ENCODE measurements at regions not wholly inside any gene's neighbourhood (a gene's known extent, or its start where the extent isn't known, plus 50 kb on each side); places are given as distances from the start of the nearest gene placed in this dataset.

- Histone ChIP-seq H3K27ac (ENCODE audit: low read depth in 1 of 2, low read length in 1 of 2) (no peak overlapping the region), H3K27me3 (ENCODE audit: control insufficient read depth in 2 of 2, insufficient read depth in 1 of 2, low read length in 1 of 2) (no peaks in the 10 kb centered on the region), H3K4me1 (ENCODE audit: control insufficient read depth in 2 of 2, insufficient read depth in 2 of 2, low read length in 2 of 2) (no peaks in the 10 kb centered on the region), H3K4me3 (ENCODE audit: low read length in 2 of 2) (no peak overlapping the region), H3K9me3 (ENCODE audit: control insufficient read depth in 2 of 2, insufficient read depth in 1 of 2, low read length in 1 of 2) (no peaks in the 10 kb centered on the region), H3K36me3 (ENCODE audit: control insufficient read depth in 2 of 2, insufficient read depth in 2 of 2, low read length in 1 of 2) (no peaks in the 10 kb centered on the region)
- no peak for DNase-seq (ENCODE audit: low read depth in 6 of 9, low spot score in 9 of 9)
- 98% methylated on average over 1 of the region's 1 CpG for WGBS
Measured at GRCh38 chr2:108125581-108125980, 114.2 kb upstream of the SULT1C3 start.

DNA sequence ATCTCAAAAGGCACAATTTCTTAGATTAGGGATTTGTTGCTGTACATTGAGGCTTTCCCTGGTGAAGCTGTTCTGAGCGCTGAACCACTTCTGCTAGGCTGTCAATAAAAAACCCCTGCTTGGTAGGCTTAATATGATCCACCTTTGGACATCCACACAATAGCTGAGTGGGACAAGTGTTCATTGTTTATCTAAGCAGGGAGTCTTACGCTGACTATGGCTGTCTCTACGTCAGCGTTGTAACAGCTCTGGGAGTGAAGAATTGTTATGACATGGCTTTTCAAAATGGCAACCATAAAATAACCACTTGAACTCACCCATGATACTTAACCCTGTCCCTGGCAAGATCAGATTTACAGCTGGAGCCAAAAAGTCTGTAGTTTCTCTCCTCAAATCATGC, 111.5 kb upstream of the SULT1C3 start:
- no peaks in the 10 kb centered on the region for H3K27me3 ChIP-seq (ENCODE audit: control insufficient read depth in 2 of 2, insufficient read depth in 1 of 2, low read length in 1 of 2)
- no peak for DNase-seq (ENCODE audit: low read depth in 6 of 9, low spot score in 9 of 9)
- no peaks in the 10 kb centered on the region for H3K9me3 ChIP-seq (ENCODE audit: control insufficient read depth in 2 of 2, insufficient read depth in 1 of 2, low read length in 1 of 2)
- H3K36me3 ChIP-seq (ENCODE audit: control insufficient read depth in 2 of 2, insufficient read depth in 2 of 2, low read length in 1 of 2) = no peaks in the 10 kb centered on the region
- H3K27ac ChIP-seq (ENCODE audit: low read depth in 1 of 2, low read length in 1 of 2) = no peak overlapping the region
- H3K4me1 ChIP-seq (ENCODE audit: control insufficient read depth in 2 of 2, insufficient read depth in 2 of 2, low read length in 2 of 2) = no peaks in the 10 kb centered on the region
- no peak overlapping the region for H3K4me3 ChIP-seq (ENCODE audit: low read length in 2 of 2)
- 95% methylated on average over 4 of the region's 4 CpGs for WGBS

GRCh38 chr2:108129636-108130035, 110.1 kb upstream of the SULT1C3 start:
- Histone ChIP-seq H3K4me1 (ENCODE audit: control insufficient read depth in 2 of 2, insufficient read depth in 2 of 2, low read length in 2 of 2) (no peaks in the 10 kb centered on the region), H3K9me3 (ENCODE audit: control insufficient read depth in 2 of 2, insufficient read depth in 1 of 2, low read length in 1 of 2) (no peaks in the 10 kb centered on the region), H3K27ac (ENCODE audit: low read depth in 1 of 2, low read length in 1 of 2) (no peak overlapping the region), H3K4me3 (ENCODE audit: low read length in 2 of 2) (no peak overlapping the region), H3K36me3 (ENCODE audit: control insufficient read depth in 2 of 2, insufficient read depth in 2 of 2, low read length in 1 of 2) (no peaks in the 10 kb centered on the region), H3K27me3 (ENCODE audit: control insufficient read depth in 2 of 2, insufficient read depth in 1 of 2, low read length in 1 of 2) (no peaks in the 10 kb centered on the region)
- no peak for DNase-seq (ENCODE audit: low read depth in 6 of 9, low spot score in 9 of 9)
- 77% methylated on average over 4 of the region's 4 CpGs for WGBS

- no peaks in the 10 kb centered on the region for H3K4me1 ChIP-seq (ENCODE audit: control insufficient read depth in 2 of 2, insufficient read depth in 2 of 2, low read length in 2 of 2)
- H3K4me3 ChIP-seq (ENCODE audit: low read length in 2 of 2) = no peak overlapping the region
- H3K27me3 ChIP-seq (ENCODE audit: control insufficient read depth in 2 of 2, insufficient read depth in 1 of 2, low read length in 1 of 2) = no peaks in the 10 kb centered on the region
- no peak overlapping the region for H3K27ac ChIP-seq (ENCODE audit: low read depth in 1 of 2, low read length in 1 of 2)
- no peaks in the 10 kb centered on the region for H3K36me3 ChIP-seq (ENCODE audit: control insufficient read depth in 2 of 2, insufficient read depth in 2 of 2, low read length in 1 of 2)
- WGBS = 83% methylated on average over 2 of the region's 2 CpGs
- DNase-seq (ENCODE audit: low read depth in 6 of 9, low spot score in 9 of 9) = no peak
- H3K9me3 ChIP-seq (ENCODE audit: control insufficient read depth in 2 of 2, insufficient read depth in 1 of 2, low read length in 1 of 2) = no peaks in the 10 kb centered on the region
Measured at GRCh38 chr2:108133457-108133856, 106.3 kb upstream of the SULT1C3 start.

GRCh38 chr2:108139521-108139920, 100.2 kb upstream of the SULT1C3 start:
- DNase-seq (ENCODE audit: low read depth in 6 of 9, low spot score in 9 of 9) = peak in 3 of 9 donors; percentile 2 to 36 (median 13)
- no peak overlapping the region for H3K4me3 ChIP-seq (ENCODE audit: low read length in 2 of 2)

DNA sequence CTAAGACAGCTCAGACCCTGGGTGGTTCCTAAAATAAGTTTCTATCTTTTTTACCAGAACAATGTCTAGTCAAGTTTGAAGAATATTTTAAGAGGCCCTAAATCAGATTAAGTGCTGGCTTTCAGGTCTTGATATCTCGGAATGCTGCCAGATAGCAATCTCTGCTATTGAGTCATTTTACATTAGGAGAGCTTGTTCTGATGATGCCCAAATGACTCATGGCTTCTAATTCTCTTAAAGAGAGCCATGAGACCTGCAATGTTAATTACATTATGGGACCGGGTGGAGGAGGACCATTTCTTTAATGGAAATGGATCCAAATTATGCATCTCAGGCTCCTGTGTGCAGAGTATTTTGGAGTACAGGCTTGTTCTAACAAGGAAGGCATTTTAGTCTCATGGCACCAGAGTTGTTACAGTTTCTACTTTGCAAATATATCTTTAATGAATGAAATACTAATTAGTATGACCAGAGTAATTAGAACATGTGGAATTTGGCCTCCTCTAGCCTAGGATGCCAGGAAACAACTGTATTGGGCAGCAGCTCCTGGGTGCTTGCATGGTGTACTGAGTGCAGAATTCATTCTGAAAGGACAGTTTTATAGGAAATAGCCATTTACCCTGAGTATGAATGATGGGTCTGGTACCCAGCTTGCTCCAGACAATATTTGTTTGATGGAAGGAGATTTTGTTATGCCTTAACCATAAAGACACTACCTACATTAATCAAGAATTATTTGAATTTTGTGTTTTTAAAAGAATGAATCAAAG, 94.0 kb upstream of the SULT1C3 start:
- Histone ChIP-seq H3K4me3 (ENCODE audit: low read length in 2 of 2) (no peak overlapping the region), H3K9me3 (ENCODE audit: control insufficient read depth in 2 of 2, insufficient read depth in 1 of 2, low read length in 1 of 2) (no peaks in the 10 kb centered on the region), H3K27ac (ENCODE audit: low read depth in 1 of 2, low read length in 1 of 2) (no peak overlapping the region), H3K27me3 (ENCODE audit: control insufficient read depth in 2 of 2, insufficient read depth in 1 of 2, low read length in 1 of 2) (no peaks in the 10 kb centered on the region), H3K4me1 (ENCODE audit: control insufficient read depth in 2 of 2, insufficient read depth in 2 of 2, low read length in 2 of 2) (no peaks in the 10 kb centered on the region), H3K36me3 (ENCODE audit: control insufficient read depth in 2 of 2, insufficient read depth in 2 of 2, low read length in 1 of 2) (no peaks in the 10 kb centered on the region)
- 92% methylated on average over 2 of the region's 2 CpGs for WGBS
- no peak for DNase-seq (ENCODE audit: low read depth in 6 of 9, low spot score in 9 of 9)

More at GRCh38 chr2:108139521-108139920, 100.2 kb upstream of the SULT1C3 start:
- WGBS = 74% methylated on average over 2 of the region's 2 CpGs
- Histone ChIP-seq H3K36me3 (ENCODE audit: control insufficient read depth in 2 of 2, insufficient read depth in 2 of 2, low read length in 1 of 2) (no peaks in the 10 kb centered on the region), H3K4me1 (ENCODE audit: control insufficient read depth in 2 of 2, insufficient read depth in 2 of 2, low read length in 2 of 2) (no peaks in the 10 kb centered on the region), H3K27me3 (ENCODE audit: control insufficient read depth in 2 of 2, insufficient read depth in 1 of 2, low read length in 1 of 2) (no peaks in the 10 kb centered on the region), H3K27ac (ENCODE audit: low read depth in 1 of 2, low read length in 1 of 2) (no peak overlapping the region), H3K9me3 (ENCODE audit: control insufficient read depth in 2 of 2, insufficient read depth in 1 of 2, low read length in 1 of 2) (no peaks in the 10 kb centered on the region)

DNA sequence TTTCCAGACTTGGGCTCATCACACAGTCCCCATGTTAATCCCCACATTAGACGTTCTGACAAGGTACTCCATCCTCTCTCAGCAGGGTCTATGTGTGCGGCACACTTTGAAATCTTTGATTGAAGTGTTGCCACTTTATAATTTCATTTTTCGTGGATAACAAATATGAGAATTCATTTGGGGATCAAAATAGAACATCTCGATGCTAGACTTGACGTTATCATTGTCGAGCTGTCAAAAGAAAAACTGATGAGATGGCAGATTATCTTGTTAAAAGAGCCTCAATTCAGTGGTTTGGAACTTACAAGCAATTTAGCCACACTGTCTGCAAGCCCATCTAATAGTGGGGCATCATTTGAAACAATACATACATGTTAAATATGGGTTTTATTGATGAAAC, 91.2 kb upstream of the SULT1C3 start:
- no peaks in the 10 kb centered on the region for H3K27me3 ChIP-seq (ENCODE audit: control insufficient read depth in 2 of 2, insufficient read depth in 1 of 2, low read length in 1 of 2)
- no peaks in the 10 kb centered on the region for H3K36me3 ChIP-seq (ENCODE audit: control insufficient read depth in 2 of 2, insufficient read depth in 2 of 2, low read length in 1 of 2)
- H3K27ac ChIP-seq (ENCODE audit: low read depth in 1 of 2, low read length in 1 of 2) = no peak overlapping the region
- 94% methylated on average over 6 of the region's 6 CpGs for WGBS
- no peaks in the 10 kb centered on the region for H3K9me3 ChIP-seq (ENCODE audit: control insufficient read depth in 2 of 2, insufficient read depth in 1 of 2, low read length in 1 of 2)
- no peaks in the 10 kb centered on the region for H3K4me1 ChIP-seq (ENCODE audit: control insufficient read depth in 2 of 2, insufficient read depth in 2 of 2, low read length in 2 of 2)
- H3K4me3 ChIP-seq (ENCODE audit: low read length in 2 of 2) = no peak overlapping the region
- DNase-seq (ENCODE audit: low read depth in 6 of 9, low spot score in 9 of 9) = no peak

- WGBS = 94% methylated on average over 6 of the region's 6 CpGs
- no peak overlapping the region for H3K4me3 ChIP-seq (ENCODE audit: low read length in 2 of 2)
- H3K27me3 ChIP-seq (ENCODE audit: control insufficient read depth in 2 of 2, insufficient read depth in 1 of 2, low read length in 1 of 2) = no peaks in the 10 kb centered on the region
- H3K4me1 ChIP-seq (ENCODE audit: control insufficient read depth in 2 of 2, insufficient read depth in 2 of 2, low read length in 2 of 2) = no peaks in the 10 kb centered on the region
- H3K27ac ChIP-seq (ENCODE audit: low read depth in 1 of 2, low read length in 1 of 2) = no peak overlapping the region
- no peak for DNase-seq (ENCODE audit: low read depth in 6 of 9, low spot score in 9 of 9)
- no peaks in the 10 kb centered on the region for H3K36me3 ChIP-seq (ENCODE audit: control insufficient read depth in 2 of 2, insufficient read depth in 2 of 2, low read length in 1 of 2)
- no peaks in the 10 kb centered on the region for H3K9me3 ChIP-seq (ENCODE audit: control insufficient read depth in 2 of 2, insufficient read depth in 1 of 2, low read length in 1 of 2)
Measured at GRCh38 chr2:108154366-108155061, 85.3 kb upstream of the SULT1C3 start.

DNA sequence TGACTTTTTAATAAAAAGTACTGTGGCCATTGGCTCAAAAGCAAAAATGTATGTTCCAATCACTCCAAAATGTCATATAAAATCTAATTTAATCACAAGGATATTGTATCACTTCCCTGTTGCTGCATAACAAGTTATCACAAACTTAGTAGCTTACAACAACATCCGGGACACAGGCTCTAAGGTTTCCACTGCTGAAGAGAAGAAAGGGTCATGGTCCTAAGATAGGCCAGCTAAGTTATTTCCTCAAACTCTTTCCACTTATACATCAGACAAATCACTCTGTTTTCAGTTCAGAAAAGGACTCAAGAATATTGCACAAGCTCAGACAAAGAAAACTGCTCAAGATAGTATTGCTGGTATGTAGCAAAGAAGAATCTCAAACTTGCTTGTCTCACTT, 78.5 kb upstream of the SULT1C3 start:
- H3K9me3 ChIP-seq (ENCODE audit: control insufficient read depth in 2 of 2, insufficient read depth in 1 of 2, low read length in 1 of 2) = no peaks in the 10 kb centered on the region
- H3K4me3 ChIP-seq (ENCODE audit: low read length in 2 of 2) = no peak overlapping the region
- H3K27me3 ChIP-seq (ENCODE audit: control insufficient read depth in 2 of 2, insufficient read depth in 1 of 2, low read length in 1 of 2) = no peaks in the 10 kb centered on the region
- H3K36me3 ChIP-seq (ENCODE audit: control insufficient read depth in 2 of 2, insufficient read depth in 2 of 2, low read length in 1 of 2) = no peaks in the 10 kb centered on the region
- DNase-seq (ENCODE audit: low read depth in 6 of 9, low spot score in 9 of 9) = no peak
- H3K27ac ChIP-seq (ENCODE audit: low read depth in 1 of 2, low read length in 1 of 2) = no peak overlapping the region
- 98% methylated on average over 1 of the region's 1 CpG for WGBS
- H3K4me1 ChIP-seq (ENCODE audit: control insufficient read depth in 2 of 2, insufficient read depth in 2 of 2, low read length in 2 of 2) = no peaks in the 10 kb centered on the region
